Endothelial cell of umbilical vein (primary cell): ENCODE measurements at regions not wholly inside any gene's neighbourhood (a gene's known extent, or its start where the extent isn't known, plus 50 kb on each side); places are given as distances from the start of the nearest gene placed in this dataset.

Source experiments
- CTCF ChIP-seq, 2 donors: IDR thresholded peaks; 1 replicate in 1 of 2; 2 replicates in 1 of 2; pipeline ENCODE4 v1.5.1; 2011; ENCODE audit warnings: low read length in 2 of 2, mild to moderate bottlenecking in 2 of 2, moderate library complexity in 2 of 2, control low read depth in 1 of 2, inconsistent platforms in 1 of 2, low read depth in 1 of 2; ENCODE audit not compliant: insufficient read depth in 1 of 2; ENCODE audit errors: extremely low read depth in 1 of 2
- EZH2 ChIP-seq: IDR thresholded peaks from 2 replicates; pipeline ENCODE4 v1.6.1; 2012; ENCODE audit warnings: borderline replicate concordance, low read depth, mild to moderate bottlenecking, moderate library complexity, low read length, inconsistent platforms; ENCODE audit not compliant: severe bottlenecking
- FOS ChIP-seq: IDR thresholded peaks from 2 replicates; pipeline ENCODE4 v1.6.1; 2011; ENCODE audit warnings: mild to moderate bottlenecking, low read length, moderate library complexity, borderline replicate concordance; ENCODE audit not compliant: insufficient read depth
- JUN ChIP-seq: IDR thresholded peaks from 2 replicates; pipeline ENCODE4 v1.6.1; 2011; ENCODE audit warnings: borderline replicate concordance, low read depth; ENCODE audit not compliant: insufficient read length, insufficient read depth
- POLR2A ChIP-seq: IDR thresholded peaks from 2 replicates; pipeline ENCODE4 v1.6.1; 2012; ENCODE audit warnings: low read depth, mild to moderate bottlenecking, control low read depth, low read length
- POLR2AphosphoS5 ChIP-seq: IDR thresholded peaks from 2 replicates; pipeline ENCODE4 v1.6.1; 2012; ENCODE audit warnings: low read depth, mild to moderate bottlenecking, control low read depth, low read length, moderate library complexity; ENCODE audit not compliant: insufficient read depth
- TF ChIP-seq, protein P1 (sequence below): IDR thresholded peaks from 2 replicates; pipeline ENCODE4 v1.6.1; 2011; ENCODE audit not compliant: insufficient read depth, insufficient read length

DNA sequence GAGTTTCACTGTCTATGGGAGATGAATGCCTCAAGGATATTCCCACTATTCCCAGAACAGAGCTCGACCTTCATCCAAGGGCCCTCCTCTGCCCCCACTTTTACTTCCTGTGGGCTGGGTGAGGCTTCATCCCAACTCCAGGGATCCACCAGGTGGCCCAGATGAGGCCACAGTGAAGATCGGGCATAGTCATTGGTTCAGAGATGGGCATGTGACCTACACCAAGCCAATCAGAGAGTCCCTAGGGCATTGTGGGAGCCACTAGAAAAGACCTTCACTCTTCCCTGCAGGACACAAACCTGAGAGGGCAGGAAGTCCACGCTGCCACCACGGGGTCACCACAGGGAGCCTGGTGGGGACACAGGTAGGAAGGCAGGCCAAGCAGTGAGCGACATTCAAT lies 72.9 kb upstream of the SLC22A16 start:
- TF ChIP-seq POLR2A (no peak), CTCF (IDR thresholded peaks at IDR 0.05; ENCODE audit: extremely low read depth in 1 of 2, insufficient read depth in 1 of 2, low read depth in 1 of 2, low read length in 2 of 2) (no peak), EZH2 (no peak), FOS (no peak), JUN (no peak), POLR2AphosphoS5 (no peak)
- TF ChIP-seq, protein P1, sequence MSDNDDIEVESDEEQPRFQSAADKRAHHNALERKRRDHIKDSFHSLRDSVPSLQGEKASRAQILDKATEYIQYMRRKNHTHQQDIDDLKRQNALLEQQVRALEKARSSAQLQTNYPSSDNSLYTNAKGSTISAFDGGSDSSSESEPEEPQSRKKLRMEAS, result no peak
